Smooth muscle cell (in vitro differentiated cells): ENCODE measurements at regions not wholly inside any gene's neighbourhood (a gene's known extent, or its start where the extent isn't known, plus 50 kb on each side); places are given as distances from the start of the nearest gene placed in this dataset.

Experiments
- DNase-seq: peaks from one replicate; lab custom pipeline; 2025; ENCODE audit not compliant: unreplicated experiment; lab: John Stamatoyannopoulos, UW
- H2AFZ ChIP-seq: fragments of 200-600 bp; sonication (generic); 2 replicates; pipeline ENCODE4 v1.6.0; 2016; ENCODE audit warnings: antibody characterized with exemption, low read depth, mild to moderate bottlenecking
- H3F3A ChIP-seq: fragments of 200-600 bp; sonication (generic); 2 replicates; pipeline ENCODE4 v1.6.0; 2017; ENCODE audit warnings: antibody characterized with exemption, low read depth
- H3K27ac ChIP-seq: fragments of 200-600 bp; sonication (generic); 2 replicates; pipeline ENCODE4 v1.5.1; 2016; ENCODE audit warnings: low read depth, mild to moderate bottlenecking
- H3K27me3 ChIP-seq: fragments of 200-600 bp; sonication (generic); 2 replicates; pipeline ENCODE4 v1.6.1; 2016; ENCODE audit warnings: low read depth, mild to moderate bottlenecking
- H3K36me3 ChIP-seq: fragments of 200-600 bp; sonication (generic); 2 replicates; pipeline ENCODE4 v1.5.1; 2016; ENCODE audit warnings: low read depth
- H3K4me1 ChIP-seq: fragments of 200-600 bp; sonication (generic); 2 replicates; pipeline ENCODE4 v1.5.1; 2016; ENCODE audit warnings: low read depth
- H3K4me2 ChIP-seq: fragments of 200-600 bp; sonication (generic); 2 replicates; pipeline ENCODE4 v1.6.0; 2016; ENCODE audit warnings: mild to moderate bottlenecking
- H3K4me3 ChIP-seq: fragments of 200-600 bp; sonication (generic); 2 replicates; pipeline ENCODE4 v1.5.1; 2016; ENCODE audit warnings: mild to moderate bottlenecking
- H3K79me2 ChIP-seq: fragments of 200-600 bp; sonication (generic); 2 replicates; pipeline ENCODE4 v1.6.0; 2016; ENCODE audit warnings: low read depth, mild to moderate bottlenecking
- H3K9ac ChIP-seq: fragments of 200-600 bp; sonication (generic); 2 replicates; pipeline ENCODE4 v1.6.0; 2016; ENCODE audit warnings: low read depth
- H3K9me3 ChIP-seq: fragments of 200-600 bp; sonication (generic); replicated peaks from 2 replicates; pipeline ENCODE4 v1.5.1; 2016; ENCODE audit warnings: low read depth
- H4K20me1 ChIP-seq: fragments of 200-600 bp; sonication (generic); 2 replicates; pipeline ENCODE4 v1.6.0; 2016; ENCODE audit warnings: low read depth
- CTCF ChIP-seq: fragments of 200-600 bp; sonication (generic); IDR thresholded peaks from 2 replicates; pipeline ENCODE4 v1.5.1; 2017; ENCODE audit warnings: borderline replicate concordance, mild to moderate bottlenecking, antibody characterized with exemption; ENCODE audit not compliant: insufficient read depth, poor library complexity, severe bottlenecking
- WGBS: methylation state at CpG from one replicate; pipeline ENCODE4 v1.1.7; 2016; ENCODE audit warnings: low lambda C conversion rate; 5-methylcytosine and 5-hydroxymethylcytosine counted together

- no peak for TF ChIP-seq CTCF
- Histone ChIP-seq H3K4me1 (peaks cover 24% of the 10 kb centered on the region), H3K4me2 (peak overlapping the region; percentile 57), H3K79me2 (no peaks in the 10 kb centered on the region), H4K20me1 (no peaks in the 10 kb centered on the region), H3K9me3 (no peaks in the 10 kb centered on the region), H2AFZ (no peak overlapping the region), H3K27ac (peak overlapping the region; percentile 98), H3K9ac (peak overlapping the region; percentile 86), H3F3A (peaks cover 13% of the 10 kb centered on the region), H3K4me3 (no peak overlapping the region), H3K27me3 (no peaks in the 10 kb centered on the region), H3K36me3 (no peaks in the 10 kb centered on the region)
- no peak for DNase-seq
Measured at GRCh38 chr15:58332676-58333400, 99.0 kb upstream of the LIPC start.

- H2AFZ ChIP-seq, result no peak overlapping the region
Measured at GRCh38 chr15:58334803-58335202, 97.0 kb upstream of the LIPC start.

GRCh38 chr15:58336161-58336560, 95.6 kb upstream of the LIPC start:
- no peak for DNase-seq
- no peaks in the 10 kb centered on the region for H4K20me1 ChIP-seq
- no peaks in the 10 kb centered on the region for H3K27me3 ChIP-seq
- H3K9ac ChIP-seq, result no peak overlapping the region
- no peak overlapping the region for H3K4me2 ChIP-seq
- no peaks in the 10 kb centered on the region for H3K79me2 ChIP-seq
- H3F3A ChIP-seq, result peaks cover 11% of the 10 kb centered on the region
- peak overlapping the region; percentile 34 for H3K27ac ChIP-seq
- H3K4me3 ChIP-seq, result no peak overlapping the region
- H3K36me3 ChIP-seq, result no peaks in the 10 kb centered on the region
- H2AFZ ChIP-seq, result no peak overlapping the region
- peaks cover 13% of the 10 kb centered on the region for H3K4me1 ChIP-seq
- 64% methylated on average over 3 of the region's 3 CpGs for WGBS
- no peaks in the 10 kb centered on the region for H3K9me3 ChIP-seq
- no peak for TF ChIP-seq CTCF

More at GRCh38 chr15:58334803-58335202, 97.0 kb upstream of the LIPC start:
- no peak overlapping the region for H3K4me3 ChIP-seq
- no peaks in the 10 kb centered on the region for H3K36me3 ChIP-seq
- no peak for DNase-seq
- H3K4me2 ChIP-seq, result no peak overlapping the region
- no peaks in the 10 kb centered on the region for H3K27me3 ChIP-seq
- no peaks in the 10 kb centered on the region for H3K9me3 ChIP-seq
- H3K4me1 ChIP-seq, result peaks cover 24% of the 10 kb centered on the region
- 95% methylated on average over 2 of the region's 2 CpGs for WGBS
- H4K20me1 ChIP-seq, result no peaks in the 10 kb centered on the region
- H3F3A ChIP-seq, result peaks cover 13% of the 10 kb centered on the region
- TF ChIP-seq CTCF, result no peak
- H3K27ac ChIP-seq, result no peak overlapping the region
- H3K79me2 ChIP-seq, result no peaks in the 10 kb centered on the region
- no peak overlapping the region for H3K9ac ChIP-seq

GRCh38 chr15:58340176-58340575, 91.6 kb upstream of the LIPC start:
- Histone ChIP-seq H4K20me1 (no peaks in the 10 kb centered on the region), H3K36me3 (no peaks in the 10 kb centered on the region), H3K27me3 (no peaks in the 10 kb centered on the region), H3K4me3 (no peak overlapping the region), H3K27ac (no peak overlapping the region), H3K79me2 (no peaks in the 10 kb centered on the region), H3K4me1 (no peaks in the 10 kb centered on the region), H2AFZ (peak overlapping the region; percentile 15), H3K9me3 (no peaks in the 10 kb centered on the region), H3F3A (no peaks in the 10 kb centered on the region), H3K9ac (no peak overlapping the region), H3K4me2 (no peak overlapping the region)
- 51% methylated on average over 3 of the region's 3 CpGs for WGBS
- TF ChIP-seq CTCF, result no peak
- no peak for DNase-seq
